ENCODE measurements at regions not wholly inside any gene's neighbourhood (a gene's known extent, or its start where the extent isn't known, plus 50 kb on each side); places are given as distances from the start of the nearest gene placed in this dataset.
"Not testable (repeated sequence)": the region's sequence is repeated elsewhere in the genome, so short reads cannot be mapped to it uniquely, and the experiment has no call there.

GRCh38 chr1:856541-857057 is 67.1 kb upstream of the SAMD11 start:
- H3K9me3 ChIP-seq (ENCODE audit: control insufficient read depth, insufficient read depth, low read length); H3K4me3 ChIP-seq (ENCODE audit: low read depth, low read length); H3K4me1 ChIP-seq (ENCODE audit: control insufficient read depth, insufficient read depth, low read length); H3K27me3 ChIP-seq (ENCODE audit: control insufficient read depth, insufficient read depth, low read length); H3K36me3 ChIP-seq (ENCODE audit: control insufficient read depth, insufficient read depth, low read length); H3K9ac ChIP-seq (ENCODE audit: low read depth, low read length): not testable (repeated sequence)

- not testable (repeated sequence) for H3K9me3 ChIP-seq (ENCODE audit: control insufficient read depth, insufficient read depth, low read length); H3K4me3 ChIP-seq (ENCODE audit: low read depth, low read length); H3K4me1 ChIP-seq (ENCODE audit: control insufficient read depth, insufficient read depth, low read length); H3K9ac ChIP-seq (ENCODE audit: low read depth, low read length); H3K36me3 ChIP-seq (ENCODE audit: control insufficient read depth, insufficient read depth, low read length); H3K27me3 ChIP-seq (ENCODE audit: control insufficient read depth, insufficient read depth, low read length)
These were observed 65.6 kb upstream of the SAMD11 start for GRCh38 chr1:857926-858648.

GRCh38 chr1:858649-859041 is 65.1 kb upstream of the SAMD11 start:
- H3K4me1 ChIP-seq (ENCODE audit: control insufficient read depth, insufficient read depth, low read length); H3K27me3 ChIP-seq (ENCODE audit: control insufficient read depth, insufficient read depth, low read length); H3K36me3 ChIP-seq (ENCODE audit: control insufficient read depth, insufficient read depth, low read length); H3K9ac ChIP-seq (ENCODE audit: low read depth, low read length); H3K9me3 ChIP-seq (ENCODE audit: control insufficient read depth, insufficient read depth, low read length): not testable (repeated sequence)
- peak overlapping the region; percentile 33 for H3K4me3 ChIP-seq (ENCODE audit: low read depth, low read length)

- H3K4me1 ChIP-seq (ENCODE audit: control insufficient read depth, insufficient read depth, low read length); H3K36me3 ChIP-seq (ENCODE audit: control insufficient read depth, insufficient read depth, low read length); H3K4me3 ChIP-seq (ENCODE audit: low read depth, low read length); H3K9ac ChIP-seq (ENCODE audit: low read depth, low read length); H3K27me3 ChIP-seq (ENCODE audit: control insufficient read depth, insufficient read depth, low read length); H3K9me3 ChIP-seq (ENCODE audit: control insufficient read depth, insufficient read depth, low read length): not testable (repeated sequence)
These were observed 62.8 kb upstream of the SAMD11 start for GRCh38 chr1:860941-861340.

GRCh38 chr1:861714-862113 is 62.0 kb upstream of the SAMD11 start:
- Histone ChIP-seq H3K27me3 (ENCODE audit: control insufficient read depth, insufficient read depth, low read length) (peaks cover 14% of the 10 kb centered on the region), H3K4me1 (ENCODE audit: control insufficient read depth, insufficient read depth, low read length) (no peaks in the 10 kb centered on the region), H3K4me3 (ENCODE audit: low read depth, low read length) (no peak overlapping the region), H3K9me3 (ENCODE audit: control insufficient read depth, insufficient read depth, low read length) (no peaks in the 10 kb centered on the region), H3K36me3 (ENCODE audit: control insufficient read depth, insufficient read depth, low read length) (no peaks in the 10 kb centered on the region), H3K9ac (ENCODE audit: low read depth, low read length) (no peak overlapping the region)

GRCh38 chr1:862601-863000 is 61.1 kb upstream of the SAMD11 start:
- not testable (repeated sequence) for H3K36me3 ChIP-seq (ENCODE audit: control insufficient read depth, insufficient read depth, low read length); H3K9ac ChIP-seq (ENCODE audit: low read depth, low read length); H3K4me3 ChIP-seq (ENCODE audit: low read depth, low read length); H3K9me3 ChIP-seq (ENCODE audit: control insufficient read depth, insufficient read depth, low read length); H3K4me1 ChIP-seq (ENCODE audit: control insufficient read depth, insufficient read depth, low read length)
- peaks cover 21% of the 10 kb centered on the region for H3K27me3 ChIP-seq (ENCODE audit: control insufficient read depth, insufficient read depth, low read length)

- not testable (repeated sequence) for H3K9me3 ChIP-seq (ENCODE audit: control insufficient read depth, insufficient read depth, low read length); H3K4me1 ChIP-seq (ENCODE audit: control insufficient read depth, insufficient read depth, low read length); H3K4me3 ChIP-seq (ENCODE audit: low read depth, low read length); H3K36me3 ChIP-seq (ENCODE audit: control insufficient read depth, insufficient read depth, low read length); H3K9ac ChIP-seq (ENCODE audit: low read depth, low read length)
- H3K27me3 ChIP-seq (ENCODE audit: control insufficient read depth, insufficient read depth, low read length), result peaks cover 43% of the 10 kb centered on the region
These were observed 58.1 kb upstream of the SAMD11 start for GRCh38 chr1:865633-866032.

- Histone ChIP-seq H3K9me3 (ENCODE audit: control insufficient read depth, insufficient read depth, low read length) (no peaks in the 10 kb centered on the region), H3K27me3 (ENCODE audit: control insufficient read depth, insufficient read depth, low read length) (peaks cover 44% of the 10 kb centered on the region), H3K36me3 (ENCODE audit: control insufficient read depth, insufficient read depth, low read length) (no peaks in the 10 kb centered on the region), H3K9ac (ENCODE audit: low read depth, low read length) (no peak overlapping the region), H3K4me3 (ENCODE audit: low read depth, low read length) (no peak overlapping the region), H3K4me1 (ENCODE audit: control insufficient read depth, insufficient read depth, low read length) (no peaks in the 10 kb centered on the region)
These were observed 57.6 kb upstream of the SAMD11 start for GRCh38 chr1:866095-866494.

GRCh38 chr1:866631-867299 is 57.0 kb upstream of the SAMD11 start:
- H3K27me3 ChIP-seq (ENCODE audit: control insufficient read depth, insufficient read depth, low read length), result peaks cover 45% of the 10 kb centered on the region
- H3K36me3 ChIP-seq (ENCODE audit: control insufficient read depth, insufficient read depth, low read length); H3K4me3 ChIP-seq (ENCODE audit: low read depth, low read length); H3K4me1 ChIP-seq (ENCODE audit: control insufficient read depth, insufficient read depth, low read length); H3K9me3 ChIP-seq (ENCODE audit: control insufficient read depth, insufficient read depth, low read length); H3K9ac ChIP-seq (ENCODE audit: low read depth, low read length): not testable (repeated sequence)

GRCh38 chr1:867550-867949 is 56.2 kb upstream of the SAMD11 start:
- H3K9me3 ChIP-seq (ENCODE audit: control insufficient read depth, insufficient read depth, low read length), result not testable (repeated sequence)

GRCh38 chr1:869499-870244 is 54.1 kb upstream of the SAMD11 start:
- no peaks in the 10 kb centered on the region for H3K9me3 ChIP-seq (ENCODE audit: control insufficient read depth, insufficient read depth, low read length)
- no peaks in the 10 kb centered on the region for H3K36me3 ChIP-seq (ENCODE audit: control insufficient read depth, insufficient read depth, low read length)
- H3K4me3 ChIP-seq (ENCODE audit: low read depth, low read length), result no peak overlapping the region
- peaks cover 41% of the 10 kb centered on the region for H3K27me3 ChIP-seq (ENCODE audit: control insufficient read depth, insufficient read depth, low read length)
- H3K4me1 ChIP-seq (ENCODE audit: control insufficient read depth, insufficient read depth, low read length), result no peaks in the 10 kb centered on the region
- no peak overlapping the region for H3K9ac ChIP-seq (ENCODE audit: low read depth, low read length)

More at GRCh38 chr1:867550-867949, 56.2 kb upstream of the SAMD11 start:
- H3K36me3 ChIP-seq (ENCODE audit: control insufficient read depth, insufficient read depth, low read length); H3K4me1 ChIP-seq (ENCODE audit: control insufficient read depth, insufficient read depth, low read length); H3K4me3 ChIP-seq (ENCODE audit: low read depth, low read length); H3K9ac ChIP-seq (ENCODE audit: low read depth, low read length): not testable (repeated sequence)
- H3K27me3 ChIP-seq (ENCODE audit: control insufficient read depth, insufficient read depth, low read length), result peaks cover 42% of the 10 kb centered on the region
